ENCODE measurements at regions not wholly inside any gene's neighbourhood (a gene's known extent, or its start where the extent isn't known, plus 50 kb on each side); places are given as distances from the start of the nearest gene placed in this dataset.

- peaks cover 3% of the 10 kb centered on the region for H3K27me3 Mint-ChIP-seq
- H3K4me1 Mint-ChIP-seq (ENCODE audit: low read depth) = no peaks in the 10 kb centered on the region
- no peak overlapping the region for H3K27ac Mint-ChIP-seq
- no peak overlapping the region for H3K4me3 Mint-ChIP-seq
- H3K36me3 Mint-ChIP-seq (ENCODE audit: low read depth) = no peaks in the 10 kb centered on the region
- H3K9me3 Mint-ChIP-seq = no peaks in the 10 kb centered on the region
These were observed 139.1 kb downstream of the IRS1 start for GRCh38 chr2:226660526-226660925.

GRCh38 chr2:226660124-226660523, 139.5 kb downstream of the IRS1 start:
- H3K4me1 Mint-ChIP-seq (ENCODE audit: low read depth) = no peaks in the 10 kb centered on the region
- no peaks in the 10 kb centered on the region for H3K27me3 Mint-ChIP-seq
- no peak overlapping the region for H3K4me3 Mint-ChIP-seq
- H3K9me3 Mint-ChIP-seq = no peaks in the 10 kb centered on the region
- no peaks in the 10 kb centered on the region for H3K36me3 Mint-ChIP-seq (ENCODE audit: low read depth)
- no peak overlapping the region for H3K27ac Mint-ChIP-seq

- Mint-ChIP-seq H3K4me1 (ENCODE audit: low read depth) (no peaks in the 10 kb centered on the region), H3K9me3 (no peaks in the 10 kb centered on the region), H3K27ac (no peak overlapping the region)
These were observed 140.2 kb downstream of the IRS1 start for GRCh38 chr2:226659410-226659809.

GRCh38 chr2:226658555-226658954, 141.1 kb downstream of the IRS1 start:
- Mint-ChIP-seq H3K27me3 (no peaks in the 10 kb centered on the region), H3K27ac (no peak overlapping the region), H3K9me3 (no peaks in the 10 kb centered on the region), H3K4me1 (ENCODE audit: low read depth) (no peaks in the 10 kb centered on the region), H3K4me3 (no peak overlapping the region), H3K36me3 (ENCODE audit: low read depth) (no peaks in the 10 kb centered on the region)

More at GRCh38 chr2:226659410-226659809, 140.2 kb downstream of the IRS1 start:
- Mint-ChIP-seq H3K36me3 (ENCODE audit: low read depth) (no peaks in the 10 kb centered on the region), H3K27me3 (no peaks in the 10 kb centered on the region), H3K4me3 (no peak overlapping the region)

GRCh38 chr2:226657340-226658053, 142.1 kb downstream of the IRS1 start:
- Mint-ChIP-seq H3K27ac (no peak overlapping the region), H3K36me3 (ENCODE audit: low read depth) (no peaks in the 10 kb centered on the region)

GRCh38 chr2:226656367-226656766, 143.3 kb downstream of the IRS1 start:
- Mint-ChIP-seq H3K4me3 (no peak overlapping the region), H3K9me3 (no peaks in the 10 kb centered on the region), H3K36me3 (ENCODE audit: low read depth) (no peaks in the 10 kb centered on the region), H3K4me1 (ENCODE audit: low read depth) (peaks cover 12% of the 10 kb centered on the region), H3K27ac (no peak overlapping the region), H3K27me3 (no peaks in the 10 kb centered on the region)

More at GRCh38 chr2:226657340-226658053, 142.1 kb downstream of the IRS1 start:
- peaks cover 2% of the 10 kb centered on the region for H3K4me1 Mint-ChIP-seq (ENCODE audit: low read depth)
- no peaks in the 10 kb centered on the region for H3K27me3 Mint-ChIP-seq
- no peak overlapping the region for H3K4me3 Mint-ChIP-seq
- H3K9me3 Mint-ChIP-seq = no peaks in the 10 kb centered on the region

- Mint-ChIP-seq H3K9me3 (no peaks in the 10 kb centered on the region), H3K27me3 (no peaks in the 10 kb centered on the region), H3K4me3 (no peak overlapping the region), H3K27ac (no peak overlapping the region), H3K4me1 (ENCODE audit: low read depth) (peaks cover 17% of the 10 kb centered on the region), H3K36me3 (ENCODE audit: low read depth) (no peaks in the 10 kb centered on the region)
These were observed 143.7 kb downstream of the IRS1 start for GRCh38 chr2:226655871-226656270.

GRCh38 chr2:226652983-226653765, 146.4 kb downstream of the IRS1 start:
- peaks cover 33% of the 10 kb centered on the region for H3K4me1 Mint-ChIP-seq (ENCODE audit: low read depth)
- H3K36me3 Mint-ChIP-seq (ENCODE audit: low read depth) = peaks cover 12% of the 10 kb centered on the region
- H3K27me3 Mint-ChIP-seq = no peaks in the 10 kb centered on the region
- peaks cover 11% of the 10 kb centered on the region for H3K9me3 Mint-ChIP-seq
- H3K27ac Mint-ChIP-seq = no peak overlapping the region
- no peak overlapping the region for H3K4me3 Mint-ChIP-seq

- peaks cover 11% of the 10 kb centered on the region for H3K9me3 Mint-ChIP-seq
- H3K27ac Mint-ChIP-seq = no peak overlapping the region
- no peaks in the 10 kb centered on the region for H3K27me3 Mint-ChIP-seq
- H3K36me3 Mint-ChIP-seq (ENCODE audit: low read depth) = peaks cover 12% of the 10 kb centered on the region
- H3K4me3 Mint-ChIP-seq = no peak overlapping the region
- H3K4me1 Mint-ChIP-seq (ENCODE audit: low read depth) = peaks cover 33% of the 10 kb centered on the region
These were observed 147.3 kb downstream of the IRS1 start for GRCh38 chr2:226652369-226652768.

- Mint-ChIP-seq H3K27me3 (no peaks in the 10 kb centered on the region), H3K4me3 (no peak overlapping the region), H3K36me3 (ENCODE audit: low read depth) (peaks cover 12% of the 10 kb centered on the region), H3K27ac (peak overlapping the region; percentile 28), H3K4me1 (ENCODE audit: low read depth) (peaks cover 33% of the 10 kb centered on the region), H3K9me3 (peaks cover 11% of the 10 kb centered on the region)
These were observed 149.6 kb downstream of the IRS1 start for GRCh38 chr2:226649871-226650660.

GRCh38 chr2:226649201-226649600, 150.4 kb downstream of the IRS1 start:
- Mint-ChIP-seq H3K4me1 (ENCODE audit: low read depth) (peaks cover 33% of the 10 kb centered on the region), H3K27me3 (no peaks in the 10 kb centered on the region), H3K27ac (peak overlapping the region; percentile 9), H3K9me3 (peaks cover 11% of the 10 kb centered on the region), H3K4me3 (no peak overlapping the region), H3K36me3 (ENCODE audit: low read depth) (peaks cover 12% of the 10 kb centered on the region)

- peaks cover 11% of the 10 kb centered on the region for H3K9me3 Mint-ChIP-seq
- no peaks in the 10 kb centered on the region for H3K27me3 Mint-ChIP-seq
- peaks cover 33% of the 10 kb centered on the region for H3K4me1 Mint-ChIP-seq (ENCODE audit: low read depth)
- no peak overlapping the region for H3K27ac Mint-ChIP-seq
- H3K4me3 Mint-ChIP-seq = no peak overlapping the region
- H3K36me3 Mint-ChIP-seq (ENCODE audit: low read depth) = peaks cover 12% of the 10 kb centered on the region
These were observed 151.8 kb downstream of the IRS1 start for GRCh38 chr2:226647621-226648518.

GRCh38 chr2:226644399-226644865, 155.2 kb downstream of the IRS1 start:
- Mint-ChIP-seq H3K4me3 (no peak overlapping the region), H3K27ac (no peak overlapping the region), H3K4me1 (ENCODE audit: low read depth) (peaks cover 1% of the 10 kb centered on the region), H3K36me3 (ENCODE audit: low read depth) (peaks cover 7% of the 10 kb centered on the region), H3K27me3 (no peaks in the 10 kb centered on the region), H3K9me3 (peaks cover 13% of the 10 kb centered on the region)

- H3K9me3 Mint-ChIP-seq = peaks cover 8% of the 10 kb centered on the region
- H3K36me3 Mint-ChIP-seq (ENCODE audit: low read depth) = peaks cover 2% of the 10 kb centered on the region
- no peaks in the 10 kb centered on the region for H3K4me1 Mint-ChIP-seq (ENCODE audit: low read depth)
- no peak overlapping the region for H3K4me3 Mint-ChIP-seq
- H3K27me3 Mint-ChIP-seq = no peaks in the 10 kb centered on the region
- H3K27ac Mint-ChIP-seq = no peak overlapping the region
These were observed 155.7 kb downstream of the IRS1 start for GRCh38 chr2:226643946-226644282.
